Limb (tissue), 2 donors: ENCODE measurements at regions not wholly inside any gene's neighbourhood (a gene's known extent, or its start where the extent isn't known, plus 50 kb on each side); places are given as distances from the start of the nearest gene placed in this dataset.
"Not testable (repeated sequence)": the region's sequence is repeated elsewhere in the genome, so short reads cannot be mapped to it uniquely, and the experiment has no call there.

Source experiments
- DNase-seq, 2 donors: peaks; one replicate each; pipeline ENCODE4 v3.0.0-alpha.2; 2016; ENCODE audit errors: extremely low spot score in 2 of 2

GRCh38 chr9:80664327-80665210 lies 1024.8 kb downstream of the TLE1 start:
- no peak for DNase-seq

- not testable (repeated sequence) for DNase-seq
These were observed 1029.6 kb downstream of the TLE1 start for GRCh38 chr9:80659751-80660150.

- no peak for DNase-seq
These were observed 1038.3 kb downstream of the TLE1 start for GRCh38 chr9:80651044-80651443.

GRCh38 chr9:80649496-80649895 lies 1039.9 kb downstream of the TLE1 start:
- no peak for DNase-seq

- peak in 1 of 2 donors; percentile 39 for DNase-seq
These were observed 1040.3 kb downstream of the TLE1 start for GRCh38 chr9:80649001-80649420.

- DNase-seq, result no peak
These were observed 1041.0 kb downstream of the TLE1 start for GRCh38 chr9:80648336-80648735.

- DNase-seq, result no peak
These were observed 1043.1 kb downstream of the TLE1 start for GRCh38 chr9:80646211-80646610.

- no peak for DNase-seq
These were observed 1045.3 kb downstream of the TLE1 start for GRCh38 chr9:80644044-80644443.

GRCh38 chr9:80635065-80635464 lies 1054.3 kb downstream of the TLE1 start:
- DNase-seq, result no peak

- no peak for DNase-seq
These were observed 1057.3 kb downstream of the TLE1 start for GRCh38 chr9:80632041-80632440.

GRCh38 chr9:80622508-80622907 lies 1050.7 kb downstream of the TLE4 start:
- no peak for DNase-seq

- no peak for DNase-seq
These were observed 1047.6 kb downstream of the TLE4 start for GRCh38 chr9:80619356-80619755.

GRCh38 chr9:80615964-80616363 lies 1044.2 kb downstream of the TLE4 start:
- peak in 1 of 2 donors; percentile 39 for DNase-seq

GRCh38 chr9:80605793-80606192 lies 1034.0 kb downstream of the TLE4 start:
- DNase-seq, result no peak

GRCh38 chr9:80605129-80605528 lies 1033.4 kb downstream of the TLE4 start:
- peak in 1 of 2 donors; percentile 74 for DNase-seq

GRCh38 chr9:80602291-80602690 lies 1030.5 kb downstream of the TLE4 start:
- DNase-seq, result no peak

GRCh38 chr9:80596579-80596978 lies 1024.8 kb downstream of the TLE4 start:
- DNase-seq, result no peak

GRCh38 chr9:80595192-80595591 lies 1023.4 kb downstream of the TLE4 start:
- no peak for DNase-seq

- no peak for DNase-seq
These were observed 1020.6 kb downstream of the TLE4 start for GRCh38 chr9:80592413-80592812.

GRCh38 chr9:80586786-80587330 lies 1015.1 kb downstream of the TLE4 start:
- no peak for DNase-seq

- no peak for DNase-seq
These were observed 1000.2 kb downstream of the TLE4 start for GRCh38 chr9:80571953-80572352.

GRCh38 chr9:80569236-80569635 lies 997.5 kb downstream of the TLE4 start:
- no peak for DNase-seq

GRCh38 chr9:80561526-80561925 lies 989.8 kb downstream of the TLE4 start:
- no peak for DNase-seq
